Activated T-cell treated with anti-CD3 and anti-CD28 coated beads, Interleukin-2, amount 50 U/mL, for 24 hours (primary cell): ENCODE measurements at regions not wholly inside any gene's neighbourhood (a gene's known extent, or its start where the extent isn't known, plus 50 kb on each side); places are given as distances from the start of the nearest gene placed in this dataset.

Experiments
- DNase-seq: peaks from one replicate; pipeline ENCODE4 v3.0.0-alpha.2; 2020
- H3K27ac Mint-ChIP-seq: 2 replicates; pipeline ENCODE4 v1.8.0; 2020; ENCODE audit warnings: mild to moderate bottlenecking, mixed read lengths
- H3K27me3 Mint-ChIP-seq: 2 replicates; pipeline ENCODE4 v1.8.0; 2020; ENCODE audit warnings: mixed read lengths
- H3K36me3 Mint-ChIP-seq: 2 replicates; pipeline ENCODE4 v1.8.0; 2020; ENCODE audit warnings: low read depth, mixed read lengths
- H3K4me1 Mint-ChIP-seq: 2 replicates; pipeline ENCODE4 v1.8.0; 2020; ENCODE audit warnings: low read depth, mixed read lengths
- H3K4me3 Mint-ChIP-seq: 2 replicates; pipeline ENCODE4 v1.8.0; 2020; ENCODE audit warnings: mild to moderate bottlenecking, moderate library complexity, mixed read lengths
- H3K9me3 Mint-ChIP-seq: 2 replicates; pipeline ENCODE4 v1.8.0; 2020; ENCODE audit warnings: mixed read lengths

GRCh38 chrX:5536261-5536660, 692.4 kb downstream of the NLGN4X start:
- Mint-ChIP-seq H3K4me3 (no peak overlapping the region), H3K27me3 (no peaks in the 10 kb centered on the region), H3K9me3 (peaks cover 4% of the 10 kb centered on the region), H3K4me1 (no peaks in the 10 kb centered on the region), H3K36me3 (no peaks in the 10 kb centered on the region), H3K27ac (no peak overlapping the region)
- no peak for DNase-seq

GRCh38 chrX:5528057-5528456, 700.6 kb downstream of the NLGN4X start:
- Mint-ChIP-seq H3K27me3 (no peaks in the 10 kb centered on the region), H3K4me3 (no peak overlapping the region), H3K36me3 (no peaks in the 10 kb centered on the region), H3K9me3 (peaks cover 14% of the 10 kb centered on the region), H3K27ac (no peak overlapping the region), H3K4me1 (no peaks in the 10 kb centered on the region)
- DNase-seq = no peak

DNA sequence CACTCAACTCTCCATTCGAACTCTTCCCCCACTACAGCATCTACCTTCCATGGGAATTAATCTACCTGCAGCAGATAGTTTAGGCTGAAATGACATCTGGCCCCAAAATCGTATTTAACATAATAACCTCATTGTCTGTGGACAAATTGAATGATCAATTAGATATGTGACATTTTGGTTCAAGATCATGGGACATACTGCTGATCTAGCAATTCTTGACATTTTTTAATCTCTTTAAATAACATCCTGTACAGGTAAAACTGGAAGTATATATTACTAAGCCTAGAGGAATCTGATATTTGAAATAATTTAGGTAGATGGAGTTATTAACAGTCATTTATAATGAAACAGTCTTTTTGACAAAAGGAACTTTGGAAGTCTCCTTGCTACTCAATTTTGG, 702.5 kb downstream of the NLGN4X start:
- H3K27ac Mint-ChIP-seq = no peak overlapping the region
- no peaks in the 10 kb centered on the region for H3K4me1 Mint-ChIP-seq
- no peak for DNase-seq
- no peaks in the 10 kb centered on the region for H3K27me3 Mint-ChIP-seq
- no peak overlapping the region for H3K4me3 Mint-ChIP-seq
- peaks cover 16% of the 10 kb centered on the region for H3K9me3 Mint-ChIP-seq
- H3K36me3 Mint-ChIP-seq = no peaks in the 10 kb centered on the region

GRCh38 chrX:5490786-5491563, 737.7 kb downstream of the NLGN4X start:
- no peaks in the 10 kb centered on the region for H3K27me3 Mint-ChIP-seq
- H3K27ac Mint-ChIP-seq = no peak overlapping the region
- no peaks in the 10 kb centered on the region for H3K36me3 Mint-ChIP-seq
- no peaks in the 10 kb centered on the region for H3K4me1 Mint-ChIP-seq
- no peak overlapping the region for H3K4me3 Mint-ChIP-seq
- H3K9me3 Mint-ChIP-seq = peaks cover 13% of the 10 kb centered on the region
- DNase-seq = no peak

GRCh38 chrX:5474282-5474681, 754.4 kb downstream of the NLGN4X start:
- Mint-ChIP-seq H3K27me3 (no peaks in the 10 kb centered on the region), H3K4me3 (no peak overlapping the region), H3K27ac (no peak overlapping the region), H3K36me3 (no peaks in the 10 kb centered on the region), H3K9me3 (peaks cover 38% of the 10 kb centered on the region), H3K4me1 (no peaks in the 10 kb centered on the region)
- no peak for DNase-seq

GRCh38 chrX:5458300-5458842, 770.3 kb downstream of the NLGN4X start:
- H3K27me3 Mint-ChIP-seq = no peaks in the 10 kb centered on the region
- H3K4me1 Mint-ChIP-seq = no peaks in the 10 kb centered on the region
- H3K36me3 Mint-ChIP-seq = no peaks in the 10 kb centered on the region
- no peak overlapping the region for H3K4me3 Mint-ChIP-seq
- no peak for DNase-seq
- H3K9me3 Mint-ChIP-seq = peaks cover 3% of the 10 kb centered on the region
- no peak overlapping the region for H3K27ac Mint-ChIP-seq

- Mint-ChIP-seq H3K27ac (no peak overlapping the region), H3K9me3 (no peaks in the 10 kb centered on the region), H3K4me3 (no peak overlapping the region), H3K4me1 (no peaks in the 10 kb centered on the region), H3K27me3 (no peaks in the 10 kb centered on the region), H3K36me3 (no peaks in the 10 kb centered on the region)
- no peak for DNase-seq
Measured at GRCh38 chrX:5449323-5449722, 779.3 kb downstream of the NLGN4X start.

GRCh38 chrX:5431823-5432222, 796.8 kb downstream of the NLGN4X start:
- H3K27ac Mint-ChIP-seq = no peak overlapping the region
- H3K36me3 Mint-ChIP-seq = no peaks in the 10 kb centered on the region
- no peak overlapping the region for H3K4me3 Mint-ChIP-seq
- H3K27me3 Mint-ChIP-seq = no peaks in the 10 kb centered on the region
- H3K9me3 Mint-ChIP-seq = peaks cover 3% of the 10 kb centered on the region
- DNase-seq = no peak
- no peaks in the 10 kb centered on the region for H3K4me1 Mint-ChIP-seq

DNA sequence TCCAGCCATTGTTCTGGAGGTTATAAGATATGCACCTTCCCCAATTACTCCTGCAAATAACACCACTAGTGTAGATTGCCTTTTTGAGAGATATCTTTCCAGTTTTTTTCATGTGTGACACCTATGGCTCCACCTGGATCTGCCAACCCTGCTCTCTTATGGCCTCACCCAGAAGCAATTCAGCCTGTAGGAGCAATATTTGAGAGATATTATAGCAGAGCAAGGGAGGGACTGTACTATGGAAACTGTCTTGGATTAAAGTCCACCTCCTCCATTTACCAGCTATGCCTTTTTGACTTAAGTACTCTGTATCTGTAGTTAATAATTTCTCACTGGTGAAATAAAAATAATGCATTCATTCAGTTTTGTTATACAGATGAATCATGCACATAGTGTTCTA, 803.5 kb downstream of the NLGN4X start:
- Mint-ChIP-seq H3K27me3 (no peaks in the 10 kb centered on the region), H3K4me1 (no peaks in the 10 kb centered on the region), H3K36me3 (no peaks in the 10 kb centered on the region), H3K27ac (no peak overlapping the region), H3K9me3 (peaks cover 19% of the 10 kb centered on the region), H3K4me3 (no peak overlapping the region)
- no peak for DNase-seq

DNA sequence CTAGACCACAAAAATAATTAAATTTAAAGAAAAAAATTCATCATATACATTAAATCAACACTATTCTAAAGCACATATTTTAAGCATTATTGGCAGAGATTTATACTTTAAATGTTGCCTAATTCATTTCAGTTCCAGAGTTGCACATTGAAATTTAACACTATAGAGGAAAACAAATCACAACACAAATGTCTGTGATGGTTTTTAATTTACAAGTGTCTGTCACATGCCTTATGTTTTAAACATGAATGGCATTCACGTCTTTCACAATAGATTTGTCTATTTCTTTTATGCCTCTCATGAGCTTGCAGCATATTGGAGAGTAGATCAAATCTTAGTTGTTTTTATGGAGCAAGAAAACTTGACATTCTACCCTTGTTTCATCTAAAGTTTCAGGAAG, 811.3 kb downstream of the NLGN4X start:
- H3K9me3 Mint-ChIP-seq = peaks cover 11% of the 10 kb centered on the region
- no peaks in the 10 kb centered on the region for H3K36me3 Mint-ChIP-seq
- H3K4me3 Mint-ChIP-seq = no peak overlapping the region
- H3K27ac Mint-ChIP-seq = no peak overlapping the region
- DNase-seq = no peak
- H3K4me1 Mint-ChIP-seq = no peaks in the 10 kb centered on the region
- H3K27me3 Mint-ChIP-seq = no peaks in the 10 kb centered on the region

DNA sequence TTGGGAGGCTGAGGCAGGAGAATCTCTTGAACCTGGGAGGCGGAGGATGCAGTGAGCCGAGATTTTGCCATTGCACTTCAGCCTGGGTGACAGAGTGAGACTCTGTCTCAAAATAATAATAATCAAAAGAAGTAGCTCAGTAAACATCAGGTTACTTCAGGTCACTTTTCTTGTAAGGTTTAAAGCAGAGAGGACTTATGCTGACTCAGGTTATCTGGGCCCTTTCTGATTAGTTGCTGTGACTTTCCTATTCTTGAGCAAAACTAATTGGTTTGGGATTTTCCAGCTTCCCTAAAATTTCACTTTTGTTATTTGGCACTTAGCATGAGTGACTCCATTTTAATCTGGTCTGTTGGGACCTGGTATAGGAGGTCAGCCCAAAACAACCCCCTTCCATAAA, 812.9 kb downstream of the NLGN4X start:
- Mint-ChIP-seq H3K4me3 (no peak overlapping the region), H3K27ac (no peak overlapping the region), H3K9me3 (peaks cover 8% of the 10 kb centered on the region), H3K36me3 (no peaks in the 10 kb centered on the region), H3K4me1 (no peaks in the 10 kb centered on the region), H3K27me3 (no peaks in the 10 kb centered on the region)
- DNase-seq = no peak

DNA sequence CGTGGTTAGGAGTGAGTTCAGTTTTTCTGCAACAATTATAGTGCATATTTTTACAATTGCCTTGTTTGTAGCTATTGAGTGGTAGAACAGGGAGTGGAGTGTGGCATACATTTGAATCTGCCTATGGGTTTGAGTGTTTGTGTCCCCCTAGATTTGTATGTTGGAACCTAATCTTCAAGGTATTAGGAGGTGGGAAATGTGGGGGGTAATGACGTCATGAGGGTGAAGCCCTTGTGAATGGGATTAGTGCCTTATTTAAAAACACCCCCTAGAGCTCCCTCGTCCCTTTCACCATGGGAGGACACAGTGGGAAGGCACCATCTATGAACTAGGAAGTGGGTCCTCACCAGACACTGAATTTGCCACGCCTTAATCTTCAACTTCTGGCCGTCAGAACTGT, 819.6 kb downstream of the NLGN4X start:
- H3K36me3 Mint-ChIP-seq = no peaks in the 10 kb centered on the region
- H3K4me3 Mint-ChIP-seq = no peak overlapping the region
- no peak for DNase-seq
- no peaks in the 10 kb centered on the region for H3K4me1 Mint-ChIP-seq
- no peak overlapping the region for H3K27ac Mint-ChIP-seq
- H3K27me3 Mint-ChIP-seq = no peaks in the 10 kb centered on the region
- H3K9me3 Mint-ChIP-seq = peaks cover 11% of the 10 kb centered on the region

GRCh38 chrX:5402461-5402860, 826.2 kb downstream of the NLGN4X start:
- no peaks in the 10 kb centered on the region for H3K27me3 Mint-ChIP-seq

GRCh38 chrX:5399403-5399802, 829.3 kb downstream of the NLGN4X start:
- peaks cover 5% of the 10 kb centered on the region for H3K9me3 Mint-ChIP-seq
- H3K27me3 Mint-ChIP-seq = no peaks in the 10 kb centered on the region
- no peaks in the 10 kb centered on the region for H3K36me3 Mint-ChIP-seq
- no peak for DNase-seq
- no peak overlapping the region for H3K4me3 Mint-ChIP-seq
- no peak overlapping the region for H3K27ac Mint-ChIP-seq
- no peaks in the 10 kb centered on the region for H3K4me1 Mint-ChIP-seq

More at GRCh38 chrX:5402461-5402860, 826.2 kb downstream of the NLGN4X start:
- no peaks in the 10 kb centered on the region for H3K4me1 Mint-ChIP-seq
- no peak overlapping the region for H3K27ac Mint-ChIP-seq
- peaks cover 5% of the 10 kb centered on the region for H3K9me3 Mint-ChIP-seq
- no peak overlapping the region for H3K4me3 Mint-ChIP-seq
- no peak for DNase-seq
- no peaks in the 10 kb centered on the region for H3K36me3 Mint-ChIP-seq

DNA sequence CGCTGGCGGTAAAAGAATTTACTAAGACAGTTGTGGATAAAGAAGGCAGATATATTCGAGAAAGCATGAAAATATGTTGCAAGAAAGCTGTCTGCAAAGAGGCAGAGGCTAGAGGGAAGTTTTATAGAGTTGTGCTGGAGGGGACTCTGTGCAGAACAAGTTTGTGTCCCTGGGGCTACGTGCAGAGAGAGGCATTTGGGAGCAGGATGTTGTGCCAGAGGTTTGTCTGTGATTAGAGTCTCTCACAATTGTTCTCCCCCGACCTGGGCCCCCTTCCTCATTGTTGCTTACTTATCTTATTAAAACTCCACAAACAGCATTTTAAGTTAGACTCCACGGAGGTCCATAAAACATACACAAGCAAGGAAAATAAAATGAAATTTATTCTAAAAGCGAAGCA, 831.3 kb downstream of the NLGN4X start:
- no peaks in the 10 kb centered on the region for H3K36me3 Mint-ChIP-seq
- H3K27ac Mint-ChIP-seq = no peak overlapping the region
- no peak for DNase-seq
- no peak overlapping the region for H3K4me3 Mint-ChIP-seq
- no peaks in the 10 kb centered on the region for H3K4me1 Mint-ChIP-seq
- peaks cover 7% of the 10 kb centered on the region for H3K9me3 Mint-ChIP-seq
- no peaks in the 10 kb centered on the region for H3K27me3 Mint-ChIP-seq
